Retinal pigment epithelial cell (primary cell): ENCODE measurements at regions not wholly inside any gene's neighbourhood (a gene's known extent, or its start where the extent isn't known, plus 50 kb on each side); places are given as distances from the start of the nearest gene placed in this dataset.

Experiments used
- DNase-seq: peaks from one replicate; pipeline ENCODE4 v3.0.0-alpha.2; 2010; ENCODE audit warnings: low read depth
- H3K4me3 ChIP-seq: 2 replicates; pipeline ENCODE4 v1.5.1; 2011; ENCODE audit warnings: mild to moderate bottlenecking, low read length, control low read depth, moderate library complexity
- CTCF ChIP-seq: conservative IDR thresholded peaks from 2 replicates; pipeline ENCODE4 v1.5.1; 2011; ENCODE audit warnings: low read depth, low read length, control low read depth, inconsistent platforms

- no peak for TF ChIP-seq CTCF
- no peak overlapping the region for H3K4me3 ChIP-seq
- DNase-seq: no peak
Measured at GRCh38 chr5:71806711-71807110, 87.6 kb downstream of the CARTPT start.

- DNase-seq: no peak
- TF ChIP-seq CTCF: no peak
- no peak overlapping the region for H3K4me3 ChIP-seq
Measured at GRCh38 chr5:71807909-71808308, 88.8 kb downstream of the CARTPT start.

- no peak for DNase-seq
- H3K4me3 ChIP-seq: no peak overlapping the region
- TF ChIP-seq CTCF: no peak
Measured at GRCh38 chr5:71809446-71809845, 90.4 kb downstream of the CARTPT start.

- no peak overlapping the region for H3K4me3 ChIP-seq
- no peak for DNase-seq
- no peak for TF ChIP-seq CTCF
Measured at GRCh38 chr5:71810023-71810422, 90.9 kb downstream of the CARTPT start.

GRCh38 chr5:71810471-71811195 is 91.6 kb downstream of the CARTPT start:
- no peak for DNase-seq
- no peak for TF ChIP-seq CTCF
- H3K4me3 ChIP-seq: no peak overlapping the region

GRCh38 chr5:71811779-71812178 is 92.7 kb downstream of the CARTPT start:
- DNase-seq: no peak
- H3K4me3 ChIP-seq: no peak overlapping the region
- TF ChIP-seq CTCF: no peak

- DNase-seq: no peak
- H3K4me3 ChIP-seq: no peak overlapping the region
- TF ChIP-seq CTCF: no peak
Measured at GRCh38 chr5:71816307-71816706, 97.2 kb downstream of the CARTPT start.
